H1 (cell line): ENCODE measurements at regions not wholly inside any gene's neighbourhood (a gene's known extent, or its start where the extent isn't known, plus 50 kb on each side); places are given as distances from the start of the nearest gene placed in this dataset.

Source experiments
- CTCF ChIA-PET: fragments of 300-600 bp; sonication (Branson Sonifier 250); formaldehyde crosslinking; loops from one replicate; lab custom pipeline; 2021; ENCODE audit not compliant: partially characterized antibody; lab: Charles Lee
- POLR2A ChIA-PET: fragments of 300-600 bp; sonication (Branson Sonifier 250); formaldehyde crosslinking; loops from one replicate; lab custom pipeline; 2021; ENCODE audit warnings: inconsistent platforms; ENCODE audit not compliant: partially characterized antibody; lab: Charles Lee
- DNase-seq, 2 experiments: peaks; one replicate each; pipeline versions ENCODE4 v3.0.0 to v3.0.0-alpha.2; 2010 to 2022; ENCODE audit warnings: low spot score in 2 of 2, low read depth in 1 of 2, mixed read lengths in 1 of 2
- FAIRE-seq: peaks from 2 replicates; lab custom pipeline; 2011; peaks lifted over from hg19 to GRCh38; lab: Jason Lieb, UNC
- H2AFZ ChIP-seq: 2 replicates; pipeline ENCODE4 v1.8.1; 2012; ENCODE audit warnings: low read length, inconsistent platforms
- H2AK5ac ChIP-seq: 2 replicates; pipeline ENCODE4 v1.6.1; 2013; ENCODE audit warnings: low read depth, low read length
- H2BK120ac ChIP-seq: replicated peaks from 2 replicates; pipeline ENCODE3; 2013; ENCODE audit warnings: low read depth, low read length, inconsistent platforms
- H2BK12ac ChIP-seq: 2 replicates; pipeline ENCODE4 v1.6.1; 2013; ENCODE audit warnings: low read depth, low read length
- H2BK15ac ChIP-seq: 2 replicates; pipeline ENCODE4 v1.6.1; 2013; ENCODE audit warnings: low read length
- H2BK20ac ChIP-seq: 2 replicates; pipeline ENCODE4 v1.6.1; 2013; ENCODE audit warnings: low read length
- H2BK5ac ChIP-seq: 2 replicates; pipeline ENCODE4 v1.6.1; 2013; ENCODE audit warnings: low read depth, low read length
- H3K14ac ChIP-seq: 2 replicates; pipeline ENCODE4 v1.6.1; 2013; ENCODE audit warnings: inconsistent platforms; ENCODE audit not compliant: insufficient read length
- H3K18ac ChIP-seq: 2 replicates; pipeline ENCODE4 v1.6.1; 2013; ENCODE audit warnings: low read length; ENCODE audit errors: extremely low read depth
- H3K23ac ChIP-seq: 2 replicates; pipeline ENCODE4 v1.6.1; 2013; ENCODE audit warnings: inconsistent platforms; ENCODE audit not compliant: insufficient read length
- H3K23me2 ChIP-seq: 2 replicates; pipeline ENCODE4 v1.6.1; 2013; ENCODE audit warnings: low read depth, low read length
- H3K27ac ChIP-seq: 2 replicates; pipeline ENCODE4 v1.6.1; 2011; ENCODE audit warnings: low read depth, low read length, inconsistent platforms
- H3K27me3 ChIP-seq, 4 experiments: replicated peaks in 1 of 4; 1 replicate in 1 of 4; 2 replicates in 3 of 4; pipeline versions ENCODE4 v1.6.1 to v1.8.1; 2011 to 2013; ENCODE audit warnings: low read length in 3 of 4, mild to moderate bottlenecking in 3 of 4, inconsistent platforms in 2 of 4, mixed read lengths in 2 of 4, moderate library complexity in 1 of 4; ENCODE audit not compliant: control insufficient read depth in 3 of 4, insufficient read depth in 3 of 4; ENCODE audit errors: extremely low read depth in 1 of 4
- H3K36me3 ChIP-seq, 4 experiments: 2 replicates each; pipeline versions ENCODE4 v1.6.1 to v1.8.1; 2011 to 2013; ENCODE audit warnings: mild to moderate bottlenecking in 4 of 4, low read length in 3 of 4, moderate library complexity in 2 of 4, control low read depth in 1 of 4, inconsistent platforms in 1 of 4; ENCODE audit not compliant: insufficient read depth in 4 of 4, control insufficient read depth in 2 of 4
- H3K4ac ChIP-seq: replicated peaks from 2 replicates; pipeline ENCODE3; 2013; ENCODE audit warnings: low read length, low read depth, mixed read lengths, inconsistent platforms; ENCODE audit not compliant: insufficient read length
- H3K4me1 ChIP-seq, 4 experiments: replicated peaks in 1 of 4; 1 replicate in 1 of 4; 2 replicates in 3 of 4; pipeline versions ENCODE4 v1.6.1 to v1.8.1; 2011 to 2013; ENCODE audit warnings: low read length in 3 of 4, inconsistent platforms in 2 of 4, mixed read lengths in 1 of 4; ENCODE audit not compliant: insufficient read depth in 4 of 4, control insufficient read depth in 3 of 4
- H3K4me2 ChIP-seq, 2 experiments: 2 replicates each; pipeline versions ENCODE4 v1.6.1 to v1.8.1; 2011 to 2013; ENCODE audit warnings: low read depth in 2 of 2, low read length in 2 of 2, control low read depth in 1 of 2, inconsistent platforms in 1 of 2, mild to moderate bottlenecking in 1 of 2; ENCODE audit not compliant: insufficient read depth in 1 of 2
- H3K4me3 ChIP-seq, 4 experiments: fragments of 200-600, 300-600 bp in 1 of 4; sonication (generic), shearing (Covaris generic), sonication (Bioruptor Twin) in 1 of 4; 2 replicates each; pipeline versions ENCODE4 v1.5.1 to v1.8.1; 2011 to 2016; ENCODE audit warnings: low read length in 4 of 4, low read depth in 3 of 4, control low read depth in 2 of 4, inconsistent platforms in 2 of 4, mild to moderate bottlenecking in 2 of 4, mixed read lengths in 1 of 4, moderate library complexity in 1 of 4; ENCODE audit not compliant: insufficient read depth in 2 of 4; ENCODE audit errors: extremely low read depth in 1 of 4
- H3K56ac ChIP-seq: replicated peaks from 2 replicates; pipeline ENCODE3; 2013; ENCODE audit warnings: low read depth, mild to moderate bottlenecking, mixed read lengths, low read length, inconsistent platforms; ENCODE audit not compliant: insufficient read length
- H3K79me1 ChIP-seq: 2 replicates; pipeline ENCODE4 v1.6.1; 2013; ENCODE audit warnings: low read depth, low read length, control low read depth
- H3K79me2 ChIP-seq, 2 experiments: 2 replicates each; pipeline versions ENCODE4 v1.6.1 to v1.8.1; 2012 to 2013; ENCODE audit warnings: low read length in 2 of 2, mild to moderate bottlenecking in 2 of 2, inconsistent platforms in 1 of 2; ENCODE audit not compliant: insufficient read depth in 2 of 2, control insufficient read depth in 1 of 2
- H3K9ac ChIP-seq, 4 experiments: replicated peaks in 1 of 4; 1 replicate in 1 of 4; 2 replicates in 3 of 4; pipeline versions ENCODE4 v1.6.1 to v1.8.1; 2011 to 2013; ENCODE audit warnings: low read depth in 3 of 4, low read length in 3 of 4, control low read depth in 2 of 4, mild to moderate bottlenecking in 2 of 4, moderate library complexity in 2 of 4, inconsistent platforms in 1 of 4; ENCODE audit errors: extremely low read depth in 1 of 4
- H3K9me3 ChIP-seq, 2 experiments: 2 replicates each; pipeline versions ENCODE4 v1.6.1 to v1.8.1; 2012 to 2013; ENCODE audit warnings: mild to moderate bottlenecking in 2 of 2, moderate library complexity in 2 of 2, control low read depth in 1 of 2, inconsistent platforms in 1 of 2, low read depth in 1 of 2, low read length in 1 of 2, mixed read lengths in 1 of 2; ENCODE audit not compliant: insufficient read depth in 2 of 2
- H4K20me1 ChIP-seq, 2 experiments: replicated peaks in 1 of 2; 2 replicates each; pipeline versions ENCODE3 to v1.8.1; 2011 to 2013; ENCODE audit warnings: inconsistent platforms in 2 of 2, low read length in 2 of 2, mild to moderate bottlenecking in 1 of 2; ENCODE audit not compliant: insufficient read depth in 2 of 2, control insufficient read depth in 1 of 2
- H4K5ac ChIP-seq: 2 replicates; pipeline ENCODE4 v1.6.1; 2013; ENCODE audit warnings: low read length, low read depth, mixed read lengths, inconsistent platforms; ENCODE audit not compliant: insufficient read length
- H4K8ac ChIP-seq: 2 replicates; pipeline ENCODE4 v1.8.0; 2013; ENCODE audit warnings: mild to moderate bottlenecking, moderate library complexity, low read length, inconsistent platforms; ENCODE audit not compliant: insufficient read depth; ENCODE audit errors: extremely low read depth
- H4K91ac ChIP-seq: replicated peaks from 2 replicates; pipeline ENCODE3; 2013; ENCODE audit warnings: low read length, mixed read lengths, inconsistent platforms; ENCODE audit not compliant: insufficient read length
- BCL11A ChIP-seq, 2 experiments: IDR thresholded peaks; one replicate each; pipeline ENCODE4 v1.6.1; 2011; ENCODE audit warnings: low read depth in 2 of 2, low read length in 2 of 2, mild to moderate bottlenecking in 2 of 2
- CREB1 ChIP-seq: IDR thresholded peaks from 2 replicates; pipeline ENCODE4 v1.6.1; 2012; ENCODE audit warnings: inconsistent platforms
- EGR1 ChIP-seq: IDR thresholded peaks from 2 replicates; pipeline ENCODE4 v1.6.1; 2011; ENCODE audit warnings: low read depth, low read length, borderline replicate concordance
- EZH2 ChIP-seq: fragments of 200-600 bp; sonication (generic); IDR thresholded peaks from 2 replicates; pipeline ENCODE4 v1.7.1; 2012; ENCODE audit warnings: low read depth, mild to moderate bottlenecking, moderate library complexity, low read length, inconsistent platforms; ENCODE audit not compliant: severe bottlenecking
- GABPA ChIP-seq: IDR thresholded peaks from 2 replicates; pipeline ENCODE4 v1.6.1; 2011; ENCODE audit warnings: mild to moderate bottlenecking, low read length, moderate library complexity, borderline replicate concordance; ENCODE audit not compliant: insufficient read depth
- GTF2F1 ChIP-seq: IDR thresholded peaks from 2 replicates; pipeline ENCODE4 v1.6.1; 2012; ENCODE audit warnings: low read depth, low read length, improper control_type of control experiment, borderline replicate concordance
- PHF8 ChIP-seq: fragments of 200-600 bp; sonication (generic); conservative IDR thresholded peaks from 2 replicates; pipeline ENCODE4 v1.7.1; 2012; ENCODE audit warnings: low read depth, mild to moderate bottlenecking, inconsistent platforms, low read length, moderate library complexity
- RXRA ChIP-seq: IDR thresholded peaks from 2 replicates; pipeline ENCODE4 v1.6.1; 2011; ENCODE audit warnings: low read depth, mild to moderate bottlenecking, low read length, moderate library complexity; ENCODE audit not compliant: insufficient read depth
- SAP30 ChIP-seq: fragments of 300-600 bp; sonication (generic); IDR thresholded peaks from 2 replicates; pipeline ENCODE4 v1.7.1; 2012; ENCODE audit warnings: low read length, moderate library complexity, mild to moderate bottlenecking, inconsistent platforms; ENCODE audit not compliant: insufficient read depth, insufficient replicate concordance
- TAF1 ChIP-seq: IDR thresholded peaks from 2 replicates; pipeline ENCODE4 v1.6.1; 2011; ENCODE audit warnings: mild to moderate bottlenecking, low read depth, low read length
- TBP ChIP-seq: IDR thresholded peaks from 2 replicates; pipeline ENCODE4 v1.6.1; 2011; ENCODE audit warnings: low read depth, low read length, improper control_type of control experiment
- YY1 ChIP-seq: IDR thresholded peaks from 2 replicates; pipeline ENCODE4 v1.6.1; 2011; ENCODE audit warnings: low read depth, mild to moderate bottlenecking, low read length
- ZNF274 ChIP-seq: IDR thresholded peaks from 2 replicates; pipeline ENCODE4 v1.7.0; 2012; ENCODE audit warnings: low read length, borderline replicate concordance; ENCODE audit errors: extremely low read depth
- WGBS, 2 experiments: shearing (Covaris generic) in 1 of 2; methylation state at CpG; one replicate each; pipeline versions ENCODE4 v1.1.6 to v1.1.7; 2013 to 2015; ENCODE audit warnings: low lambda C conversion rate in 2 of 2, mixed read lengths in 2 of 2, inconsistent platforms in 1 of 2, low coverage in 1 of 2, missing lambda C conversion rate in 1 of 2; ENCODE audit not compliant: insufficient replicate concordance in 2 of 2, insufficient coverage in 1 of 2, insufficient read length in 1 of 2; ENCODE audit errors: extremely low coverage in 1 of 2, missing lambda C conversion rate in 1 of 2; 5-methylcytosine and 5-hydroxymethylcytosine counted together
- TF ChIP-seq, protein P1 (sequence below): IDR thresholded peaks from 2 replicates; pipeline ENCODE4 v1.6.1; 2011; ENCODE audit warnings: low read length, improper control_type of control experiment

- Histone ChIP-seq H3K23ac (no peak overlapping the region), H3K79me2 (no peaks in the 10 kb centered on the region), H2BK20ac (no peak overlapping the region), H2BK5ac (no peak overlapping the region), H3K18ac (no peak overlapping the region), H2BK12ac (no peak overlapping the region), H3K36me3 (no peaks in the 10 kb centered on the region), H2AFZ (no peak overlapping the region), H3K4me1 (peaks cover 2 to 15% (median 7%) of the 10 kb centered on the region in 4 experiments), H3K79me1 (no peaks in the 10 kb centered on the region), H4K8ac (no peak overlapping the region), H2BK120ac (no peak overlapping the region), H4K91ac (no peak overlapping the region), H3K14ac (no peak overlapping the region), H3K23me2 (peaks cover 2% of the 10 kb centered on the region; the same call in 1 of the 2 replicates), H4K5ac (no peak overlapping the region), H3K9ac (no peak overlapping the region), H2AK5ac (no peak overlapping the region), H3K4ac (no peak overlapping the region), H4K20me1 (no peaks in the 10 kb centered on the region), H3K9me3 (no peaks in the 10 kb centered on the region), H3K27ac (no peak overlapping the region), H3K4me2 (no peak overlapping the region), H2BK15ac (no peak overlapping the region), H3K27me3 (no peaks in the 10 kb centered on the region), H3K56ac (no peak overlapping the region), H3K4me3 (no peak overlapping the region)
- CTCF ChIA-PET: interaction anchor here (1.2 to 1.3 kb wide), 4 partner anchors 12 to 95 kb away, joined by 3 read pairs; no protein-coding TSS in a partner anchor
- POLR2A ChIA-PET: no interaction called here
- WGBS, 2 experiments: 93% methylated on average over 2 of the region's 2 CpGs; no CpG with 5 or more reads in 1 of the 2 experiments
- DNase-seq: no peak
- no peak for FAIRE-seq
- TF ChIP-seq, protein P1, sequence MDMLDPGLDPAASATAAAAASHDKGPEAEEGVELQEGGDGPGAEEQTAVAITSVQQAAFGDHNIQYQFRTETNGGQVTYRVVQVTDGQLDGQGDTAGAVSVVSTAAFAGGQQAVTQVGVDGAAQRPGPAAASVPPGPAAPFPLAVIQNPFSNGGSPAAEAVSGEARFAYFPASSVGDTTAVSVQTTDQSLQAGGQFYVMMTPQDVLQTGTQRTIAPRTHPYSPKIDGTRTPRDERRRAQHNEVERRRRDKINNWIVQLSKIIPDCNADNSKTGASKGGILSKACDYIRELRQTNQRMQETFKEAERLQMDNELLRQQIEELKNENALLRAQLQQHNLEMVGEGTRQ: no peak
- TF ChIP-seq BCL11A (IDR thresholded peaks at IDR 0.05; ENCODE audit: low read depth in 2 of 2, low read length in 2 of 2) (no peak), GTF2F1 (no peak), SAP30 (no peak), GABPA (no peak), TAF1 (no peak), RXRA (no peak), YY1 (no peak), ZNF274 (no peak), EGR1 (no peak), CREB1 (no peak), EZH2 (no peak), PHF8 (no peak), TBP (no peak)
Observed at GRCh38 chr19:28577233-28577632, 635.7 kb downstream of the UQCRFS1 start.
